Right atrium auricular region (tissue), 2 donors: ENCODE measurements at regions not wholly inside any gene's neighbourhood (a gene's known extent, or its start where the extent isn't known, plus 50 kb on each side); places are given as distances from the start of the nearest gene placed in this dataset.

ENCODE experiments used
- DNase-seq: peaks from one replicate; pipeline ENCODE4 v3.0.0-alpha.2; 2019; ENCODE audit warnings: low spot score
- H3K27ac ChIP-seq, 2 donors: fragments of 200-600 bp; sonication (generic); 1 replicate in 1 of 2; 2 replicates in 1 of 2; pipeline ENCODE4 v1.5.1; 2016 to 2019
- H3K27me3 ChIP-seq, 2 donors: fragments of 200-600 bp; sonication (generic); one replicate each; pipeline versions ENCODE4 v1.5.1 to v1.6.0; 2017 to 2019
- H3K36me3 ChIP-seq: fragments of 200-600 bp; sonication (generic); one replicate; pipeline ENCODE4 v1.5.1; 2016
- H3K4me1 ChIP-seq, 2 donors: fragments of 200-600 bp; sonication (generic); one replicate each; pipeline versions ENCODE4 v1.5.1 to v1.6.0; 2017 to 2019
- H3K4me3 ChIP-seq, 2 donors: fragments of 200-600 bp; sonication (generic); 1 replicate in 1 of 2; 2 replicates in 1 of 2; pipeline ENCODE4 v1.5.1; 2017 to 2019; ENCODE audit warnings: mild to moderate bottlenecking in 1 of 2, moderate library complexity in 1 of 2
- H3K9me3 ChIP-seq, 2 donors: fragments of 200-600 bp; sonication (generic); one replicate each; pipeline ENCODE4 v1.5.1; 2019
- CTCF ChIP-seq, 2 donors: fragments of 200-600 bp; sonication (generic); IDR thresholded peaks; one replicate each; pipeline ENCODE4 v1.5.1; 2019; ENCODE audit warnings: antibody characterized with exemption in 2 of 2

DNA sequence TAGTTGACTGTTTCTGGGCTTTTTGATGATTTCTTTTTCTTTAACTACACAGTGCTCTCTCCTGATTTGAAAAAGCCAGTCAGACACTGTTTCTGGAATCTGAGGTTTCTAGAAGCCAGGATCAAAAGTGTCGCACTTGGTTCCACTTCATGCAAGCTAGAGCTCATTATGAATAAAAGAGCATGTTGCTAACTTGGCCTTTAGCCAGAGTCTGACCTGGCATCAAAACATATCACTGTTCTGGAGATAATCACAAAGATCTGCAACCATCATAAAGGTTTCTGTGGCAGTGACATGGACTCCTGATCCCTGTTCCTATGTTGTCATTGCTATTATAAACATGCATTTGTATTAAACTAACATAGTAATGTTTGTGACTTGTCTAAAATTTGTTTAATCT lies 76.1 kb upstream of the MAPRE2 start:
- Histone ChIP-seq H3K4me3 (no peak overlapping the region), H3K36me3 (no peaks in the 10 kb centered on the region)

DNA sequence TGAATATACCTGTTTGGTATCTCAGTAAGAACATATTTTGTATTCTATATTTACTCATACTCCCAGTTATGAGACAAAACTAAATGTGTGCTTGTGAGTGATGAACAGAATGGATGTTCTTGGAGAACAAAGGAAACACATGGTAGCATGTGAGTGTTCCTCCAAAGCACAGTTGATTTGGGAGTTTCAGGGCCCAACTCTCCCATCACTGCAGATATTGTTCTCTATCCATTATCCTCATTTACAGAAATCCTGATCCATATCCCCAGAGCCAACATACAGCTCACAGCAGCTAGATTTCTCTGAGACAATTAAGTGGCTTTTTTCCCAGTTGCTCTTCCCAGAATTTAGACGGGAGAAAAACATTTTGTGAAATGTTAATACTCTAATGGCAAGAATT lies 75.6 kb upstream of the MAPRE2 start:
- no peak for TF ChIP-seq CTCF (IDR thresholded peaks at IDR 0.05)
- Histone ChIP-seq H3K27me3 (no peaks in the 10 kb centered on the region), H3K36me3 (no peaks in the 10 kb centered on the region), H3K9me3 (no peaks in the 10 kb centered on the region), H3K27ac (no peak overlapping the region), H3K4me3 (no peak overlapping the region), H3K4me1 (no peaks in the 10 kb centered on the region)
- no peak for DNase-seq

More for the DNA sequence above, 76.1 kb upstream of the MAPRE2 start:
- DNase-seq: no peak
- H3K4me1 ChIP-seq: no peaks in the 10 kb centered on the region
- H3K9me3 ChIP-seq: no peaks in the 10 kb centered on the region
- no peak for TF ChIP-seq CTCF (IDR thresholded peaks at IDR 0.05)
- no peak overlapping the region for H3K27ac ChIP-seq
- H3K27me3 ChIP-seq: no peaks in the 10 kb centered on the region

GRCh38 chr18:34970106-34970505 lies 71.1 kb upstream of the MAPRE2 start:
- no peak overlapping the region for H3K4me3 ChIP-seq
- H3K27me3 ChIP-seq: no peaks in the 10 kb centered on the region
- H3K9me3 ChIP-seq: no peaks in the 10 kb centered on the region
- no peak overlapping the region for H3K27ac ChIP-seq
- DNase-seq: no peak
- no peaks in the 10 kb centered on the region for H3K4me1 ChIP-seq
- H3K36me3 ChIP-seq: no peaks in the 10 kb centered on the region
- TF ChIP-seq CTCF (IDR thresholded peaks at IDR 0.05): no peak

GRCh38 chr18:34971313-34971712 lies 69.9 kb upstream of the MAPRE2 start:
- no peak for TF ChIP-seq CTCF (IDR thresholded peaks at IDR 0.05)
- no peak for DNase-seq
- H3K4me3 ChIP-seq: no peak overlapping the region
- H3K27ac ChIP-seq: no peak overlapping the region
- H3K27me3 ChIP-seq: no peaks in the 10 kb centered on the region
- H3K4me1 ChIP-seq: peaks cover 0 to 7% of the 10 kb centered on the region in 2 donors
- no peaks in the 10 kb centered on the region for H3K36me3 ChIP-seq
- no peaks in the 10 kb centered on the region for H3K9me3 ChIP-seq

DNA sequence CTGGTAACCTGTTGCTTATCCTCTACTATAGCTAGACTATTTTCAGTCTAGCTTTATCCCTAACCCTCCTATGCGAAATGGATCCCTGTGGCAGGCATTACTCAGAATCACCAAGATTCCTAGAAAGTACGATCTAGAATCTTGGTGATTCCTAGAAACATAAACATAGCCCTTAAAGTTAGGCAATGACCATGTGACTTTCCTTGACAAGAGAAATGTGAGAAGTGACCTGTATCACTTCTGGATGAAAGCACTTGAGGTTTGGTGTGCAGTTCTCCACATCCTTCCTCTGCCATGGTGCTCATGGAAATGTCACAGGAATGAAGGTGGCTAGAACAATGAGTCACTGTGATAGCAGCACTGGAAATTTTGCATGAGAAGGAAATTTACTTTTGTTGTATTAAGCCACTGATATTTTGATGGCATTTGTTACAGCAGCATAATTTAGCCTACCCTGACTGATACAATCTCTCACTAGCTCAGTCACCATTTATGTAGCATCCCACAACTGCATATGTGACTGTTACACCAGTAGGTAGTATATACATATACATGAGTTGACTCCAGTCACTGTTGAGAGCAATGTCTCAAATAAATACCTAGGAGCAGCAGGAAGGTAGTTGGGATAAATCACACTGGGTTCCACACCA lies 68.3 kb upstream of the MAPRE2 start:
- H3K27ac ChIP-seq: no peak overlapping the region
- TF ChIP-seq CTCF (IDR thresholded peaks at IDR 0.05): no peak
- peaks cover 0 to 10% of the 10 kb centered on the region in 2 donors for H3K4me1 ChIP-seq
- no peaks in the 10 kb centered on the region for H3K36me3 ChIP-seq
- H3K9me3 ChIP-seq: no peaks in the 10 kb centered on the region
- no peaks in the 10 kb centered on the region for H3K27me3 ChIP-seq
- no peak for DNase-seq
- H3K4me3 ChIP-seq: no peak overlapping the region

- Histone ChIP-seq H3K27ac (peak overlapping the region; percentile 52 to 68), H3K27me3 (no peaks in the 10 kb centered on the region), H3K9me3 (no peaks in the 10 kb centered on the region), H3K36me3 (no peaks in the 10 kb centered on the region), H3K4me1 (peaks cover 0 to 14% of the 10 kb centered on the region in 2 donors), H3K4me3 (peak overlapping the region; percentile 67 to 86)
- no peak for TF ChIP-seq CTCF (IDR thresholded peaks at IDR 0.05)
- DNase-seq: no peak
These were observed 65.1 kb upstream of the MAPRE2 start for GRCh38 chr18:34976123-34976522.
